ENCODE measurements at regions not wholly inside any gene's neighbourhood (a gene's known extent, or its start where the extent isn't known, plus 50 kb on each side); places are given as distances from the start of the nearest gene placed in this dataset.

GRCh38 chr5:86974955-86975354 is 292.7 kb upstream of the RASA1 start:
- POLR2A ChIA-PET = no interaction called here
- Mint-ChIP-seq H3K4me1 (peaks cover 0 to 5% (median 2%) of the 10 kb centered on the region in 4 donors), H3K4me3 (no peak overlapping the region), H3K9me3 (no peaks in the 10 kb centered on the region), H3K36me3 (no peaks in the 10 kb centered on the region), H3K27ac (no peak overlapping the region), H3K27me3 (peaks cover 6 to 16% (median 10%) of the 10 kb centered on the region in 5 donors)
- no peak for DNase-seq
- ATAC-seq = no peak

GRCh38 chr5:86977190-86977589 is 290.5 kb upstream of the RASA1 start:
- POLR2A ChIA-PET = no interaction called here
- no peak for DNase-seq
- no peaks in the 10 kb centered on the region for H3K4me1 Mint-ChIP-seq
- ATAC-seq = no peak
- H3K27me3 Mint-ChIP-seq = peaks cover 2 to 16% (median 13%) of the 10 kb centered on the region in 5 donors
- H3K9me3 Mint-ChIP-seq = no peaks in the 10 kb centered on the region
- no peaks in the 10 kb centered on the region for H3K36me3 Mint-ChIP-seq
- H3K4me3 Mint-ChIP-seq = no peak overlapping the region
- no peak overlapping the region for H3K27ac Mint-ChIP-seq

- POLR2A ChIA-PET = no interaction called here
- Mint-ChIP-seq H3K4me3 (no peak overlapping the region), H3K27ac (no peak overlapping the region), H3K36me3 (no peaks in the 10 kb centered on the region), H3K9me3 (no peaks in the 10 kb centered on the region), H3K4me1 (no peaks in the 10 kb centered on the region), H3K27me3 (peaks cover 2 to 16% (median 13%) of the 10 kb centered on the region in 5 donors)
- no peak for DNase-seq
- ATAC-seq = no peak
Observed at GRCh38 chr5:86977808-86978207, 289.9 kb upstream of the RASA1 start.

GRCh38 chr5:86979811-86980411 is 287.8 kb upstream of the RASA1 start:
- no peak for DNase-seq
- H3K9me3 Mint-ChIP-seq = no peaks in the 10 kb centered on the region
- POLR2A ChIA-PET = no interaction called here
- no peak for ATAC-seq
- no peak overlapping the region for H3K4me3 Mint-ChIP-seq
- no peaks in the 10 kb centered on the region for H3K36me3 Mint-ChIP-seq
- peaks cover 2 to 16% (median 13%) of the 10 kb centered on the region in 5 donors for H3K27me3 Mint-ChIP-seq
- no peaks in the 10 kb centered on the region for H3K4me1 Mint-ChIP-seq
- H3K27ac Mint-ChIP-seq = no peak overlapping the region

- POLR2A ChIA-PET = no interaction called here
- DNase-seq = no peak
- Mint-ChIP-seq H3K4me1 (no peaks in the 10 kb centered on the region), H3K36me3 (no peaks in the 10 kb centered on the region), H3K27me3 (peaks cover 0 to 10% (median 8%) of the 10 kb centered on the region in 5 donors), H3K4me3 (no peak overlapping the region), H3K27ac (no peak overlapping the region), H3K9me3 (no peaks in the 10 kb centered on the region)
- ATAC-seq = no peak
Observed at GRCh38 chr5:86981898-86982297, 285.8 kb upstream of the RASA1 start.

- no peaks in the 10 kb centered on the region for H3K36me3 Mint-ChIP-seq
- H3K9me3 Mint-ChIP-seq = no peaks in the 10 kb centered on the region
- peaks cover 0 to 7% (median 5%) of the 10 kb centered on the region in 5 donors for H3K27me3 Mint-ChIP-seq
- no peak overlapping the region for H3K4me3 Mint-ChIP-seq
- H3K27ac Mint-ChIP-seq = no peak overlapping the region
- no peak for DNase-seq
- no peak for ATAC-seq
- POLR2A ChIA-PET = no interaction called here
- H3K4me1 Mint-ChIP-seq = no peaks in the 10 kb centered on the region
Observed at GRCh38 chr5:86983208-86983607, 284.5 kb upstream of the RASA1 start.

GRCh38 chr5:86986837-86987236 is 280.8 kb upstream of the RASA1 start:
- POLR2A ChIA-PET = interaction anchor here (0.7 kb wide), 1 partner anchor 415 kb away, joined by 3 read pairs; no protein-coding TSS in a partner anchor
- peaks cover 0 to 5% (median 0%) of the 10 kb centered on the region in 5 donors for H3K27me3 Mint-ChIP-seq
- DNase-seq (no peak), ATAC-seq (no peak)
- no peak overlapping the region for H3K4me3 Mint-ChIP-seq
- no peaks in the 10 kb centered on the region for H3K4me1 Mint-ChIP-seq
- H3K36me3 Mint-ChIP-seq = no peaks in the 10 kb centered on the region
- no peak overlapping the region for H3K27ac Mint-ChIP-seq
- H3K9me3 Mint-ChIP-seq = no peaks in the 10 kb centered on the region

- no peak overlapping the region for H3K4me3 Mint-ChIP-seq
- no peaks in the 10 kb centered on the region for H3K36me3 Mint-ChIP-seq
- DNase-seq (no peak), ATAC-seq (no peak)
- POLR2A ChIA-PET = no interaction called here
- H3K27ac Mint-ChIP-seq = no peak overlapping the region
- no peaks in the 10 kb centered on the region for H3K4me1 Mint-ChIP-seq
- peaks cover 0 to 5% (median 3%) of the 10 kb centered on the region in 5 donors for H3K27me3 Mint-ChIP-seq
- H3K9me3 Mint-ChIP-seq = peaks cover 0 to 11% (median 0%) of the 10 kb centered on the region in 9 donors
Observed at GRCh38 chr5:86997516-86997915, 270.2 kb upstream of the RASA1 start.

- DNase-seq (no peak), ATAC-seq (no peak)
- no peak overlapping the region for H3K27ac Mint-ChIP-seq
- POLR2A ChIA-PET = no interaction called here
- H3K9me3 Mint-ChIP-seq = peaks cover 0 to 7% (median 0%) of the 10 kb centered on the region in 9 donors
- H3K27me3 Mint-ChIP-seq = peaks cover 0 to 8% (median 5%) of the 10 kb centered on the region in 5 donors
- H3K4me3 Mint-ChIP-seq = no peak overlapping the region
- H3K4me1 Mint-ChIP-seq = no peaks in the 10 kb centered on the region
- H3K36me3 Mint-ChIP-seq = no peaks in the 10 kb centered on the region
Observed at GRCh38 chr5:86999951-87000350, 267.7 kb upstream of the RASA1 start.

- Mint-ChIP-seq H3K9me3 (no peaks in the 10 kb centered on the region), H3K36me3 (no peaks in the 10 kb centered on the region), H3K4me1 (no peaks in the 10 kb centered on the region), H3K27ac (no peak overlapping the region), H3K27me3 (peaks cover 0 to 8% (median 5%) of the 10 kb centered on the region in 5 donors), H3K4me3 (no peak overlapping the region)
- no peak for DNase-seq
- no peak for ATAC-seq
- POLR2A ChIA-PET = no interaction called here
Observed at GRCh38 chr5:87002485-87002884, 265.2 kb upstream of the RASA1 start.

GRCh38 chr5:87004101-87004500 is 263.6 kb upstream of the RASA1 start:
- no peak for ATAC-seq
- POLR2A ChIA-PET = no interaction called here
- Mint-ChIP-seq H3K9me3 (no peaks in the 10 kb centered on the region), H3K27me3 (peaks cover 0 to 9% (median 5%) of the 10 kb centered on the region in 5 donors), H3K4me3 (no peak overlapping the region), H3K4me1 (no peaks in the 10 kb centered on the region), H3K27ac (no peak overlapping the region), H3K36me3 (no peaks in the 10 kb centered on the region)
- no peak for DNase-seq

- Mint-ChIP-seq H3K9me3 (no peaks in the 10 kb centered on the region), H3K27me3 (peaks cover 0 to 9% (median 0%) of the 10 kb centered on the region in 5 donors), H3K36me3 (no peaks in the 10 kb centered on the region), H3K27ac (no peak overlapping the region), H3K4me3 (no peak overlapping the region), H3K4me1 (no peaks in the 10 kb centered on the region)
- DNase-seq = no peak
- POLR2A ChIA-PET = no interaction called here
- no peak for ATAC-seq
Observed at GRCh38 chr5:87007737-87008136, 259.9 kb upstream of the RASA1 start.

GRCh38 chr5:87008751-87009560 is 258.7 kb upstream of the RASA1 start:
- Mint-ChIP-seq H3K27me3 (peaks cover 0 to 3% (median 0%) of the 10 kb centered on the region in 5 donors), H3K9me3 (no peaks in the 10 kb centered on the region), H3K27ac (no peak overlapping the region), H3K4me3 (no peak overlapping the region), H3K4me1 (no peaks in the 10 kb centered on the region), H3K36me3 (no peaks in the 10 kb centered on the region)
- POLR2A ChIA-PET = no interaction called here
- DNase-seq (no peak), ATAC-seq (no peak)

Data from naive thymus-derived CD8-positive, alpha-beta T cell (primary cell).